Activated T-cell treated with anti-CD3 and anti-CD28 coated beads for 48 hours (primary cell): ENCODE measurements at regions not wholly inside any gene's neighbourhood (a gene's known extent, or its start where the extent isn't known, plus 50 kb on each side); places are given as distances from the start of the nearest gene placed in this dataset.
"Not testable (repeated sequence)": the region's sequence is repeated elsewhere in the genome, so short reads cannot be mapped to it uniquely, and the experiment has no call there.

Experiments
- DNase-seq: peaks from one replicate; pipeline ENCODE4 v3.0.0-alpha.2; 2020; ENCODE audit warnings: low read depth

GRCh38 chr4:147102596-147102995 is 156.9 kb upstream of the TTC29 start:
- no peak for DNase-seq

- DNase-seq: no peak
These were observed 157.8 kb upstream of the TTC29 start for GRCh38 chr4:147103403-147103946.

- no peak for DNase-seq
These were observed 159.1 kb upstream of the TTC29 start for GRCh38 chr4:147104768-147105167.

- no peak for DNase-seq
These were observed 162.7 kb upstream of the TTC29 start for GRCh38 chr4:147108409-147108808.

- DNase-seq: no peak
These were observed 164.1 kb upstream of the TTC29 start for GRCh38 chr4:147109800-147110199.

- DNase-seq: no peak
These were observed 165.1 kb upstream of the TTC29 start for GRCh38 chr4:147110473-147111367.

GRCh38 chr4:147112196-147112595 is 166.5 kb upstream of the TTC29 start:
- not testable (repeated sequence) for DNase-seq

GRCh38 chr4:147117431-147117830 is 171.8 kb upstream of the TTC29 start:
- DNase-seq: no peak

- no peak for DNase-seq
These were observed 172.9 kb upstream of the TTC29 start for GRCh38 chr4:147118528-147118927.

- no peak for DNase-seq
These were observed 177.0 kb upstream of the TTC29 start for GRCh38 chr4:147122685-147123084.

- no peak for DNase-seq
These were observed 177.5 kb upstream of the TTC29 start for GRCh38 chr4:147123146-147123545.

- no peak for DNase-seq
These were observed 183.1 kb upstream of the TTC29 start for GRCh38 chr4:147128787-147129186.

- DNase-seq: no peak
These were observed 184.0 kb upstream of the TTC29 start for GRCh38 chr4:147129687-147130086.

GRCh38 chr4:147134536-147135210 is 189.0 kb upstream of the TTC29 start:
- no peak for DNase-seq

- no peak for DNase-seq
These were observed 190.6 kb upstream of the TTC29 start for GRCh38 chr4:147136310-147136709.

GRCh38 chr4:147136751-147137150 is 191.1 kb upstream of the TTC29 start:
- DNase-seq: no peak

GRCh38 chr4:147137280-147137679 is 191.6 kb upstream of the TTC29 start:
- DNase-seq: no peak

GRCh38 chr4:147138171-147138570 is 192.5 kb upstream of the TTC29 start:
- DNase-seq: no peak

- no peak for DNase-seq
These were observed 194.0 kb upstream of the TTC29 start for GRCh38 chr4:147139455-147140198.

- DNase-seq: no peak
These were observed 206.1 kb upstream of the TTC29 start for GRCh38 chr4:147151763-147152162.

- DNase-seq: no peak
These were observed 212.4 kb upstream of the TTC29 start for GRCh38 chr4:147157860-147158701.
